KMS-11 (cell line): ENCODE measurements at regions not wholly inside any gene's neighbourhood (a gene's known extent, or its start where the extent isn't known, plus 50 kb on each side); places are given as distances from the start of the nearest gene placed in this dataset.

Experiments used
- H2AFZ ChIP-seq: fragments of 200-600 bp; sonication (generic); 2 replicates; pipeline ENCODE4 v1.6.1; 2016; ENCODE audit warnings: antibody characterized with exemption, mixed run types, low read depth
- H3K27ac ChIP-seq: fragments of 200-600 bp; sonication (generic); 2 replicates; pipeline ENCODE4 v1.6.1; 2016; ENCODE audit warnings: mild to moderate bottlenecking, mixed run types
- H3K27me3 ChIP-seq: fragments of 200-600 bp; sonication (generic); 2 replicates; pipeline ENCODE4 v1.6.1; 2017; ENCODE audit warnings: mild to moderate bottlenecking, low read depth, mixed run types, moderate library complexity; ENCODE audit not compliant: insufficient read depth
- H3K36me3 ChIP-seq: fragments of 200-600 bp; sonication (generic); 2 replicates; pipeline ENCODE4 v1.6.1; 2017; ENCODE audit warnings: mild to moderate bottlenecking, mixed run types; ENCODE audit not compliant: insufficient read depth
- H3K4me1 ChIP-seq: fragments of 200-600 bp; sonication (generic); 2 replicates; pipeline ENCODE4 v1.6.1; 2016; ENCODE audit warnings: mild to moderate bottlenecking, low read depth, mixed run types; ENCODE audit not compliant: poor library complexity, severe bottlenecking
- H3K4me2 ChIP-seq: fragments of 200-600 bp; sonication (generic); 2 replicates; pipeline ENCODE4 v1.7.0; 2016; ENCODE audit warnings: mild to moderate bottlenecking, mixed run types
- H3K4me3 ChIP-seq: fragments of 200-600 bp; sonication (generic); IDR thresholded peaks from 2 replicates; pipeline ENCODE4 v1.6.1; 2017; ENCODE audit warnings: low read depth, low read length, mixed read lengths; ENCODE audit not compliant: insufficient read depth
- H3K79me2 ChIP-seq: fragments of 200-600 bp; sonication (generic); 2 replicates; pipeline ENCODE4 v1.6.1; 2016; ENCODE audit warnings: low read depth, mixed run types; ENCODE audit not compliant: insufficient read depth
- H3K9ac ChIP-seq: fragments of 200-600 bp; sonication (generic); 2 replicates; pipeline ENCODE4 v1.6.1; 2016; ENCODE audit warnings: mild to moderate bottlenecking, mixed run types
- H4K20me1 ChIP-seq: fragments of 200-600 bp; sonication (generic); 2 replicates; pipeline ENCODE4 v1.6.1; 2016; ENCODE audit warnings: mild to moderate bottlenecking, mixed run types; ENCODE audit not compliant: insufficient read depth
- TF ChIP-seq, protein P1 (sequence below): fragments of 200-600 bp; sonication (generic); conservative IDR thresholded peaks from 2 replicates; pipeline ENCODE4 v1.6.1; 2017; ENCODE audit warnings: low read depth, mild to moderate bottlenecking, antibody characterized with exemption, low read length, moderate library complexity, mixed read lengths

DNA sequence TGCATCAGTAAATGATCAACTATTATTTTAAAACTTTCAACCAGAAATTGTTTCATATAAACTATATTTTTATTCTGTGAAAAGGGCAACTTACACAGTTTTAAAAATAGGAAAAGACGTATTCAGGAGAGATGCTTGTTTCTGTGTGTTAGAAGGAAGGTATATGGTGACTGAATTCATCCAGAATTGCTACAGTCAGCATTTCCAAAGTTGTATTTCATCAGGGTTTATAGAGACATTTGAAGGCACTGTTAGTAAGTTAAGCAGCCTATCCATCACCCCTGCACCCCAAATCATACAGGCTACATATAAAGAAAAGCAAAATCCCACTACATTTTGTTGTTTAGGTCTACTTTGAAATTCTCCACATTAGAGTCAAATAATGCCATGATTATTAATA lies 716.0 kb downstream of the KCTD16 start:
- no peaks in the 10 kb centered on the region for H3K36me3 ChIP-seq
- no peak overlapping the region for H3K4me2 ChIP-seq
- H3K4me1 ChIP-seq: no peaks in the 10 kb centered on the region
- TF ChIP-seq, protein P1, sequence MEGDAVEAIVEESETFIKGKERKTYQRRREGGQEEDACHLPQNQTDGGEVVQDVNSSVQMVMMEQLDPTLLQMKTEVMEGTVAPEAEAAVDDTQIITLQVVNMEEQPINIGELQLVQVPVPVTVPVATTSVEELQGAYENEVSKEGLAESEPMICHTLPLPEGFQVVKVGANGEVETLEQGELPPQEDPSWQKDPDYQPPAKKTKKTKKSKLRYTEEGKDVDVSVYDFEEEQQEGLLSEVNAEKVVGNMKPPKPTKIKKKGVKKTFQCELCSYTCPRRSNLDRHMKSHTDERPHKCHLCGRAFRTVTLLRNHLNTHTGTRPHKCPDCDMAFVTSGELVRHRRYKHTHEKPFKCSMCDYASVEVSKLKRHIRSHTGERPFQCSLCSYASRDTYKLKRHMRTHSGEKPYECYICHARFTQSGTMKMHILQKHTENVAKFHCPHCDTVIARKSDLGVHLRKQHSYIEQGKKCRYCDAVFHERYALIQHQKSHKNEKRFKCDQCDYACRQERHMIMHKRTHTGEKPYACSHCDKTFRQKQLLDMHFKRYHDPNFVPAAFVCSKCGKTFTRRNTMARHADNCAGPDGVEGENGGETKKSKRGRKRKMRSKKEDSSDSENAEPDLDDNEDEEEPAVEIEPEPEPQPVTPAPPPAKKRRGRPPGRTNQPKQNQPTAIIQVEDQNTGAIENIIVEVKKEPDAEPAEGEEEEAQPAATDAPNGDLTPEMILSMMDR: no peak
- H4K20me1 ChIP-seq: no peaks in the 10 kb centered on the region
- H2AFZ ChIP-seq: no peak overlapping the region
- no peak overlapping the region for H3K27ac ChIP-seq
- no peak overlapping the region for H3K9ac ChIP-seq
- H3K4me3 ChIP-seq: no peak overlapping the region
- no peaks in the 10 kb centered on the region for H3K27me3 ChIP-seq
- H3K79me2 ChIP-seq: no peaks in the 10 kb centered on the region

DNA sequence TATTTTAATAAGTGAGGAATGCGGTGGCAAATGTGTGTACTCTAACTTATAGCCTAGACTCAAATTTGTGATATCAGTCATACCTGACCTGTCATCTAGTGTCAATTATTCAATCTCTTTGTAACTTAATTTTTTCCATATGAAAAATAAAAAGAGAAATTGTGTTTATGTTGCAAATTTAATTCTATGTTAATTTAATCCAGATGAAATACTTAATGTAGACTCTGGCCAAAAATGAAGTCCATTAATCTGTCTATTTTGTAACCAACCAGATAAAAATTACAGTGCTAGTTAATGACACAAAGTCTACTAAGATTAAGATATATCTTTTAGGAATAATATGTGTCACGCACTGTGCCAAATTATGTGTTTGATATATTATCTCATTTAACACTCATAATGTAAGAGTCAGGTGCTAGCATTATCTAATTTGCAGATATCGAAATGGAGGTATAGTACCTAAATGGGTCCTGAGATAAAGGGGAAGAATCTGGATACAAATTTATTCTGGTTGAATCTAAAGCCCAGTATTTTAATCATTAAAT lies 712.1 kb downstream of the KCTD16 start:
- Histone ChIP-seq H4K20me1 (no peaks in the 10 kb centered on the region), H3K27ac (no peak overlapping the region), H3K9ac (no peak overlapping the region), H2AFZ (no peak overlapping the region), H3K27me3 (no peaks in the 10 kb centered on the region), H3K4me1 (no peaks in the 10 kb centered on the region), H3K79me2 (no peaks in the 10 kb centered on the region), H3K4me2 (no peak overlapping the region), H3K4me3 (no peak overlapping the region), H3K36me3 (no peaks in the 10 kb centered on the region)
- TF ChIP-seq, protein P1: no peak

DNA sequence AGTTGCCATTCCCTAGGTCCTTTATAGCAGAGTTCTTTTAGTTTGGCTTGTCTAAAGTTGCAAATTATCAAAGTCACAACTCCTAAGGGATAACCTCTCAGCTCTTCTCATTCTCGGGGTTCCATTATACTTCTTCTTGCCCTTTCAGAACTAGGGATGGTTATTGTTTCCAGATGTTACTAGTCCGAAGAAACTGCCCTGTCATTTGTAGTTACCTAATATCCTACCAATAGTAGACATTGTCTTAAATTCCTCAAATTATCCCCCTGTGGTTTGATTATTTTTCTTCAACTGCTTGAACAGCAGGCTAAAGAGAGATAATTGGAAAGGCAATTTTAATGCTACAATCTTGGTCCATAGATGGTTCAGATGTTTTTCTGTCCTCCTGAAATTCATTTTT lies 709.8 kb downstream of the KCTD16 start:
- no peak overlapping the region for H3K27ac ChIP-seq
- H3K9ac ChIP-seq: no peak overlapping the region
- TF ChIP-seq, protein P1: no peak
- no peaks in the 10 kb centered on the region for H3K27me3 ChIP-seq
- H3K36me3 ChIP-seq: no peaks in the 10 kb centered on the region
- no peak overlapping the region for H3K4me3 ChIP-seq
- H4K20me1 ChIP-seq: no peaks in the 10 kb centered on the region
- no peaks in the 10 kb centered on the region for H3K79me2 ChIP-seq
- no peak overlapping the region for H3K4me2 ChIP-seq
- no peak overlapping the region for H2AFZ ChIP-seq
- no peaks in the 10 kb centered on the region for H3K4me1 ChIP-seq

DNA sequence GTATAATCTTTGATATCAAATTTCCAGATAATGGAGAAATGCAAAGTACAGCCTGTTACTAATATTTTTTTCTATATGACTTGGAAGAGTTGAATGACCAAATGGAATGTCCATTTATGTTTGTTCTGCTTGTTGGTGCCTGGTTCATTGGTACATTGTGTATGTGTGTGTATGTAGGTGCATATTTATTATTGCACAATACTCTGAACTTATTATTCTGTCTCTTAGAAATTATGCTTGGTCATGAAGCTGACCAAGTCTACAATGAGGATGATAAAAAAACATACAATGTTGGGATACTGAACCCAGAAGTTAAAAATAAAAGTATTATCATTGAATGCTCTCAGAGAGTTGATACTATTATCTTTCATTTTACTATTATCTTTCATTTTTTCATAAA lies 706.3 kb downstream of the KCTD16 start:
- Histone ChIP-seq H4K20me1 (no peaks in the 10 kb centered on the region), H3K27me3 (no peaks in the 10 kb centered on the region), H3K36me3 (no peaks in the 10 kb centered on the region), H3K4me1 (no peaks in the 10 kb centered on the region), H2AFZ (no peak overlapping the region), H3K9ac (no peak overlapping the region), H3K4me2 (no peak overlapping the region), H3K4me3 (no peak overlapping the region), H3K79me2 (no peaks in the 10 kb centered on the region), H3K27ac (no peak overlapping the region)
- TF ChIP-seq, protein P1: no peak
